H9 (cell line): ENCODE measurements at regions not wholly inside any gene's neighbourhood (a gene's known extent, or its start where the extent isn't known, plus 50 kb on each side); places are given as distances from the start of the nearest gene placed in this dataset.

Experiments
- DNase-seq: peaks from one replicate; pipeline ENCODE4 v3.0.0-alpha.2; 2017
- H2AFZ ChIP-seq: one replicate; pipeline ENCODE4 v1.6.1; 2013; ENCODE audit warnings: mild to moderate bottlenecking, low read length, control low read depth, moderate library complexity
- H2AK5ac ChIP-seq: 2 replicates; pipeline ENCODE4 v1.6.1; 2013; ENCODE audit warnings: low read length, control low read depth, mixed read lengths; ENCODE audit not compliant: insufficient read length
- H2BK120ac ChIP-seq: one replicate; pipeline ENCODE4 v1.6.1; 2013; ENCODE audit warnings: low read depth, mild to moderate bottlenecking, low read length, control low read depth, inconsistent platforms; ENCODE audit not compliant: poor library complexity, severe bottlenecking
- H2BK12ac ChIP-seq: 2 replicates; pipeline ENCODE4 v1.6.1; 2013; ENCODE audit warnings: low read length, control low read depth, mixed read lengths, low read depth; ENCODE audit not compliant: insufficient read length
- H2BK15ac ChIP-seq: 2 replicates; pipeline ENCODE4 v1.6.1; 2013; ENCODE audit warnings: low read depth, low read length, control low read depth
- H2BK20ac ChIP-seq: one replicate; pipeline ENCODE4 v1.6.1; 2013; ENCODE audit warnings: low read depth, mild to moderate bottlenecking, low read length, control low read depth, inconsistent platforms; ENCODE audit not compliant: poor library complexity, severe bottlenecking
- H2BK5ac ChIP-seq: 2 replicates; pipeline ENCODE4 v1.6.1; 2013; ENCODE audit warnings: low read length, control low read depth, mixed read lengths; ENCODE audit not compliant: insufficient read length
- H3K14ac ChIP-seq: 2 replicates; pipeline ENCODE4 v1.6.1; 2013; ENCODE audit warnings: low read length, control low read depth; ENCODE audit not compliant: insufficient read depth
- H3K18ac ChIP-seq: 2 replicates; pipeline ENCODE4 v1.6.1; 2013; ENCODE audit warnings: low read depth, mild to moderate bottlenecking, mixed read lengths, low read length, control low read depth; ENCODE audit not compliant: insufficient read length
- H3K23ac ChIP-seq: 2 replicates; pipeline ENCODE4 v1.6.1; 2013; ENCODE audit warnings: low read length, control low read depth, mixed read lengths, low read depth; ENCODE audit not compliant: insufficient read length
- H3K23me2 ChIP-seq: 2 replicates; pipeline ENCODE4 v1.6.1; 2013; ENCODE audit warnings: low read depth, mild to moderate bottlenecking, mixed read lengths, low read length, control low read depth; ENCODE audit not compliant: insufficient read length, poor library complexity, severe bottlenecking
- H3K27ac ChIP-seq: 2 replicates; pipeline ENCODE4 v1.5.1; 2013; ENCODE audit warnings: low read length, control low read depth, mixed read lengths, low read depth; ENCODE audit not compliant: insufficient read length
- H3K27me3 ChIP-seq: 2 replicates; pipeline ENCODE4 v1.6.1; 2013; ENCODE audit warnings: low read length, control low read depth, inconsistent platforms; ENCODE audit not compliant: insufficient read depth
- H3K4ac ChIP-seq: 2 replicates; pipeline ENCODE4 v1.6.1; 2013; ENCODE audit warnings: low read depth, mild to moderate bottlenecking, control low read depth, inconsistent platforms, low read length, moderate library complexity
- H3K4me1 ChIP-seq: 2 replicates; pipeline ENCODE4 v1.6.1; 2013; ENCODE audit warnings: low read length, control low read depth, inconsistent platforms; ENCODE audit not compliant: insufficient read depth
- H3K4me2 ChIP-seq: 2 replicates; pipeline ENCODE4 v1.6.1; 2013; ENCODE audit warnings: low read length, control low read depth, mixed read lengths; ENCODE audit not compliant: insufficient read length, insufficient read depth
- H3K56ac ChIP-seq: 2 replicates; pipeline ENCODE4 v1.6.1; 2013; ENCODE audit warnings: low read depth, mild to moderate bottlenecking, mixed read lengths, low read length, control low read depth; ENCODE audit not compliant: insufficient read length
- H3K79me1 ChIP-seq: 2 replicates; pipeline ENCODE4 v1.6.1; 2013; ENCODE audit warnings: low read depth, mild to moderate bottlenecking, moderate library complexity, low read length, control low read depth, inconsistent platforms; ENCODE audit not compliant: insufficient read depth, poor library complexity, severe bottlenecking
- H3K79me2 ChIP-seq: 2 replicates; pipeline ENCODE4 v1.6.1; 2013; ENCODE audit warnings: low read length, control low read depth, inconsistent platforms; ENCODE audit not compliant: insufficient read depth
- H3K9ac ChIP-seq: 2 replicates; pipeline ENCODE4 v1.6.1; 2013; ENCODE audit warnings: low read length, control low read depth, mixed read lengths; ENCODE audit not compliant: insufficient read length; ENCODE audit errors: extremely low read depth
- H3K9me3 ChIP-seq: one replicate; pipeline ENCODE4 v1.6.1; 2013; ENCODE audit warnings: low read depth, low read length, inconsistent platforms; ENCODE audit not compliant: control insufficient read depth
- H3T11ph ChIP-seq: one replicate; pipeline ENCODE4 v1.6.1; 2013; ENCODE audit warnings: mild to moderate bottlenecking, low read length, control low read depth, inconsistent platforms
- H4K20me1 ChIP-seq: one replicate; pipeline ENCODE4 v1.6.1; 2013; ENCODE audit not compliant: control insufficient read depth, insufficient read length, insufficient read depth
- H4K5ac ChIP-seq: 2 replicates; pipeline ENCODE4 v1.6.1; 2013; ENCODE audit warnings: low read depth, mild to moderate bottlenecking, mixed read lengths, low read length, control low read depth; ENCODE audit not compliant: insufficient read length
- H4K8ac ChIP-seq: replicated peaks from 2 replicates; pipeline ENCODE4 v1.6.1; 2013; ENCODE audit warnings: low read length, control low read depth, mixed read lengths, low read depth; ENCODE audit not compliant: insufficient read length
- H4K91ac ChIP-seq: 2 replicates; pipeline ENCODE4 v1.6.1; 2013; ENCODE audit warnings: low read depth, mild to moderate bottlenecking, moderate library complexity, mixed read lengths, low read length, control low read depth; ENCODE audit not compliant: insufficient read length
- H3K27ac Mint-ChIP-seq, 3 experiments: 2 replicates in 2 of 3; 3 replicates in 1 of 3; pipeline ENCODE4 v1.8.0; 2020 to 2021; ENCODE audit warnings: mixed read lengths in 3 of 3, mild to moderate bottlenecking in 1 of 3, moderate library complexity in 1 of 3
- H3K27me3 Mint-ChIP-seq: 2 replicates; pipeline ENCODE4 v1.8.0; 2021; ENCODE audit warnings: low read depth, mild to moderate bottlenecking, moderate library complexity, mixed read lengths
- H3K36me3 Mint-ChIP-seq, 3 experiments: 2 replicates in 2 of 3; 3 replicates in 1 of 3; pipeline ENCODE4 v1.8.0; 2020 to 2021; ENCODE audit warnings: low read depth in 3 of 3, mixed read lengths in 3 of 3; ENCODE audit not compliant: insufficient read depth in 1 of 3
- H3K4me1 Mint-ChIP-seq, 2 experiments: 2 replicates each; pipeline ENCODE4 v1.8.0; 2020; ENCODE audit warnings: mixed read lengths in 2 of 2
- H3K4me3 Mint-ChIP-seq, 2 experiments: 2 replicates in 1 of 2; 3 replicates in 1 of 2; pipeline ENCODE4 v1.8.0; 2020 to 2021; ENCODE audit warnings: mild to moderate bottlenecking in 2 of 2, mixed read lengths in 2 of 2, moderate library complexity in 1 of 2
- H3K9me3 Mint-ChIP-seq, 2 experiments: 2 replicates in 1 of 2; 3 replicates in 1 of 2; pipeline ENCODE4 v1.8.0; 2020; ENCODE audit warnings: mild to moderate bottlenecking in 2 of 2, mixed read lengths in 2 of 2, moderate library complexity in 1 of 2
- WGBS: extraction: QIAGEN DNeasy Blood & Tissue Kit; methylation state at CpG from one replicate; pipeline ENCODE4 v1.1.7; 2013; ENCODE audit warnings: missing lambda C conversion rate, low lambda C conversion rate, mixed read lengths; ENCODE audit not compliant: insufficient read length; ENCODE audit errors: extremely low coverage; 5-methylcytosine and 5-hydroxymethylcytosine counted together
- TF ChIP-seq, protein P1 (sequence below): fragments of 200-600 bp; sonication (generic); conservative IDR thresholded peaks from 3 replicates; pipeline ENCODE4 v1.8.0; 2021; ENCODE audit warnings: antibody characterized with exemption, mild to moderate bottlenecking

DNA sequence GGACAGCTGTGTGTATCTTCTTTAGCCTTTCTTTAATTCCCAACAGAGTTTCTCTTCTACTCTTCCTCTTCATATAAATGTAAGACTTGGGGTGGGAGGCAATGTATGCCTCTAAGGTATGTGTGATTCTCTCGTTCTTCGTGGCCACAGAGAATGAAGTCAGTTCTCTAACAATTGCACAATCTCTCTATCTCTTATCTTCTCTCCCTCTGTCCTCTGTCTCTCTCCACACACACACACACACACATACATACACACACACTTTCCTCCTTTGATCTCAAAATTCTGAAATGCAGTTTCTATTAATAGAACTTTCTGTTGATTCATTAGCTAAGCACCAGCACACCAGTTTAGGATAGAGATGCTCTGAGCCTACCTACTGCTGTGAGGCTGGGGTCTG, 615.7 kb upstream of the SALL1 start:
- Histone ChIP-seq H4K5ac (no peak overlapping the region), H2BK120ac (no peak overlapping the region), H2BK12ac (no peak overlapping the region), H3K23ac (no peak overlapping the region), H4K91ac (no peak overlapping the region), H3K79me1 (no peaks in the 10 kb centered on the region), H3K9me3 (no peaks in the 10 kb centered on the region), H3K14ac (no peak overlapping the region), H2BK15ac (no peak overlapping the region), H3K23me2 (peaks cover 3% of the 10 kb centered on the region), H3K18ac (no peak overlapping the region), H3K4ac (no peak overlapping the region), H2BK5ac (no peak overlapping the region), H3K27me3 (no peaks in the 10 kb centered on the region), H2AFZ (no peak overlapping the region), H3K4me1 (no peaks in the 10 kb centered on the region; the same call in 1 of the 2 replicates), H4K20me1 (no peaks in the 10 kb centered on the region), H2BK20ac (no peak overlapping the region), H3K56ac (no peak overlapping the region), H3K27ac (no peak overlapping the region), H3T11ph (no peak overlapping the region), H4K8ac (no peak overlapping the region), H2AK5ac (no peak overlapping the region), H3K9ac (no peak overlapping the region), H3K4me2 (no peak overlapping the region), H3K79me2 (no peaks in the 10 kb centered on the region)
- no CpG with 5 or more reads among the region's 2 CpGs for WGBS
- no peak overlapping the region for H3K4me3 Mint-ChIP-seq
- H3K36me3 Mint-ChIP-seq: no peaks in the 10 kb centered on the region
- no peaks in the 10 kb centered on the region; a peak in 1 of 5 replicates for H3K9me3 Mint-ChIP-seq
- DNase-seq: no peak
- no peak overlapping the region for H3K27ac Mint-ChIP-seq
- peaks cover 27 to 34% of the 10 kb centered on the region in 2 experiments for H3K4me1 Mint-ChIP-seq
- TF ChIP-seq, protein P1, sequence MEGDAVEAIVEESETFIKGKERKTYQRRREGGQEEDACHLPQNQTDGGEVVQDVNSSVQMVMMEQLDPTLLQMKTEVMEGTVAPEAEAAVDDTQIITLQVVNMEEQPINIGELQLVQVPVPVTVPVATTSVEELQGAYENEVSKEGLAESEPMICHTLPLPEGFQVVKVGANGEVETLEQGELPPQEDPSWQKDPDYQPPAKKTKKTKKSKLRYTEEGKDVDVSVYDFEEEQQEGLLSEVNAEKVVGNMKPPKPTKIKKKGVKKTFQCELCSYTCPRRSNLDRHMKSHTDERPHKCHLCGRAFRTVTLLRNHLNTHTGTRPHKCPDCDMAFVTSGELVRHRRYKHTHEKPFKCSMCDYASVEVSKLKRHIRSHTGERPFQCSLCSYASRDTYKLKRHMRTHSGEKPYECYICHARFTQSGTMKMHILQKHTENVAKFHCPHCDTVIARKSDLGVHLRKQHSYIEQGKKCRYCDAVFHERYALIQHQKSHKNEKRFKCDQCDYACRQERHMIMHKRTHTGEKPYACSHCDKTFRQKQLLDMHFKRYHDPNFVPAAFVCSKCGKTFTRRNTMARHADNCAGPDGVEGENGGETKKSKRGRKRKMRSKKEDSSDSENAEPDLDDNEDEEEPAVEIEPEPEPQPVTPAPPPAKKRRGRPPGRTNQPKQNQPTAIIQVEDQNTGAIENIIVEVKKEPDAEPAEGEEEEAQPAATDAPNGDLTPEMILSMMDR: no peak
- peaks cover 28% of the 10 kb centered on the region for H3K27me3 Mint-ChIP-seq
